Retinal pigment epithelial cell (primary cell): ENCODE measurements at regions not wholly inside any gene's neighbourhood (a gene's known extent, or its start where the extent isn't known, plus 50 kb on each side); places are given as distances from the start of the nearest gene placed in this dataset.

Experiments
- DNase-seq: peaks from one replicate; pipeline ENCODE4 v3.0.0-alpha.2; 2010; ENCODE audit warnings: low read depth
- H3K4me3 ChIP-seq: 2 replicates; pipeline ENCODE4 v1.5.1; 2011; ENCODE audit warnings: mild to moderate bottlenecking, low read length, control low read depth, moderate library complexity
- CTCF ChIP-seq: conservative IDR thresholded peaks from 2 replicates; pipeline ENCODE4 v1.5.1; 2011; ENCODE audit warnings: low read depth, low read length, control low read depth, inconsistent platforms

GRCh38 chr9:119052339-119053030 lies 316.8 kb downstream of the BRINP1 start:
- no peak overlapping the region for H3K4me3 ChIP-seq
- no peak for TF ChIP-seq CTCF
- DNase-seq: no peak

DNA sequence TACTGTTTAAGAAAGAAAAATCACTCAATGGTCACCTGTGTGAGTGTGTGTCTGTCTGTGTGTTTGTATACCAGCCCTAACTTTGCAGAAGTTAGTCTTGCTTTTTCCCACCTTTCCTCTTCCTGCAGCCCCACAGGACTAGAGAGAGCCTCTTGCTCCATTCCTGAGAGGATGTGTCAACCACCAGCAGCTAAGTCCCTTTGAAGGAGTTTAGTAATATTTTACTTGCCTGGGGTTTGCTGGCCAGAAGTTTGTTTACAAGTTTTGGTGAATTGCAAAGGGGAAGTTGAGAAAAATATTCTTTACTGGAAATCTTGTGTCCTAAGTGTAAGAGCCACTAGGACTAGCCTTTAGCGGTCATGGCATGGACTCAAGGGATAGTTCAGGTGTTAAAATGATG lies 316.2 kb downstream of the BRINP1 start:
- TF ChIP-seq CTCF: no peak
- no peak overlapping the region for H3K4me3 ChIP-seq
- no peak for DNase-seq

GRCh38 chr9:119060629-119061385 lies 308.4 kb downstream of the BRINP1 start:
- DNase-seq: no peak
- TF ChIP-seq CTCF: no peak

DNA sequence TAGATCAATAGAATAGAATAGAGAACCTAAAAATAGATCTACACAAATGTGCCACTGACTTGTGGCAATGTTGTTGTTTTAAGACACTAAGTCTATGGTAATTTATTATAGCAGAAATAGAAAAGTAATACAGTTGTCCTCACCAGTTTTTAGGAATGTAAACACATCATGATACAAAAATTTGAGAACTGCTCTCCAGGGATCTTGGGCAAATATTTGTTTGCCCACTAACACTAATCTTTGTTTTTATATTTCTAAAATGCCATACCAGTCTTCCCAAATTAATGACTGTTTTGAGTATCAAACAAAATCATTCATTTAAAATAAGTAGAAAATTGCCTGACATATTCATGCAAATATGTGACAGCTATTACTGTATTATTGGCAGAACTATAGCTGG lies 297.6 kb downstream of the BRINP1 start:
- no peak for TF ChIP-seq CTCF
- no peak for DNase-seq
- no peak overlapping the region for H3K4me3 ChIP-seq

More at GRCh38 chr9:119060629-119061385, 308.4 kb downstream of the BRINP1 start:
- no peak overlapping the region for H3K4me3 ChIP-seq

DNA sequence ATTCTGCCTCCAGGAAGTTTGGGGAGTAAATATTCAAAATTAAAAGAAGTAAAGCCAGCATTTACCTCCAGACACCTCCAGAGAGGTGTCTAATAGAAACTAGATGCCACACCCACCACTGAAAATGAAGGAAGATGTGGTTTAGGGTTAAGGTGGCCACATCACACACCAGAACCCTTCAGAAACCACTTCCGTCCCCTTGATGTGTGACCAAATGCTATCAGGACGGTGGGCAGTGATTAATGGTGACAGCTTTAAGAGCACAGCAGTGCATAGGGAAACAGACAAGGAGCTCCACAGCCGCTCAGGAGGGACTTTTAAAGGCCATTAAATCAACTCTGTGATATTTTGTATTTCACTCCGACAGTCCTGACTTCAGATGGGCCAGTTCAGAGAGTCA lies 295.2 kb downstream of the BRINP1 start:
- no peak for DNase-seq
- no peak overlapping the region for H3K4me3 ChIP-seq
- TF ChIP-seq CTCF: no peak

DNA sequence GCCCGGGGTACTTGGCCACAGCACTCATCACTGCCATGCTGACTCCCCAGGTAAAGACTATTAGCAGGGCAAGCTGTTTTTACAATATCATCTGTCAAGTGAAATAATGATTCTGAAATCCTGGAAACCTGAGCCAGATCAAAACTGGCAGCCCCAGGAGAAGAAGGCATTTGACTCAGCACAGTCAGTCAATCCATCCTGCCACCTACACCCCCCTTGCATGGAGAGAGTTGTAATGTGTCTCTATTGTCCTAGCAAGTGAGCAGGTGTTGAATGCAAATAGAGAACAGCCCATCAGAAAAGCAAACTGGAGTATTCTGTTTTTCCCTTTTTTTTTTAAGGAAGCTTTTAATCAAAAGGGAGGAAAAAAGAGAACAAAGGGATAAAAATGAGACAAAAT lies 291.2 kb downstream of the BRINP1 start:
- H3K4me3 ChIP-seq: no peak overlapping the region
- DNase-seq: no peak
- TF ChIP-seq CTCF: no peak

GRCh38 chr9:119083673-119084072 lies 285.6 kb downstream of the BRINP1 start:
- no peak overlapping the region for H3K4me3 ChIP-seq
- DNase-seq: no peak
- TF ChIP-seq CTCF: no peak
